Tibial nerve (tissue), 3 donors: ENCODE measurements at regions not wholly inside any gene's neighbourhood (a gene's known extent, or its start where the extent isn't known, plus 50 kb on each side); places are given as distances from the start of the nearest gene placed in this dataset.
"Not testable (repeated sequence)": the region's sequence is repeated elsewhere in the genome, so short reads cannot be mapped to it uniquely, and the experiment has no call there.

Source experiments
- CTCF ChIP-seq, 5 experiments: fragments of 200-600 bp in 3 of 5; fragments of 450-650 bp in 2 of 5; sonication (generic) in 3 of 5; IDR thresholded peaks; one replicate each; pipeline ENCODE4 v1.5.1; 2016 to 2019; ENCODE audit warnings: antibody characterized with exemption in 5 of 5, mild to moderate bottlenecking in 3 of 5, moderate library complexity in 2 of 5
- POLR2A ChIP-seq, 2 donors: fragments of 450-650 bp; IDR thresholded peaks; one replicate each; pipeline ENCODE4 v1.6.1; 2017; ENCODE audit warnings: antibody characterized with exemption in 2 of 2, mild to moderate bottlenecking in 2 of 2, moderate library complexity in 2 of 2

- TF ChIP-seq CTCF, POLR2A (IDR thresholded peaks at IDR 0.05): not testable (repeated sequence)
Observed at GRCh38 chr2:89196719-89197118, 505.2 kb downstream of the RPIA start.
